HepG2 (cell line): ENCODE measurements at regions not wholly inside any gene's neighbourhood (a gene's known extent, or its start where the extent isn't known, plus 50 kb on each side); places are given as distances from the start of the nearest gene placed in this dataset.

ENCODE experiments used
- ATAC-seq: fragments of 200-7000 bp; cut with Tn5 transposase; 3 replicates; pipeline ENCODE4 v1.9.1; 2020; ENCODE audit warnings: mild to moderate bottlenecking, moderate library complexity
- BruUV-seq: library from RNA; stranded (reverse); fragments of 400-500 nt; replicated peaks from 2 replicates; lab custom pipeline; 2021; lab: Mats Ljungman, UMichigan
- CTCF ChIA-PET: fragments of 300-600 bp; formaldehyde crosslinking; extraction: SDS; loops from one replicate; lab custom pipeline; 2021; ENCODE audit warnings: low total read pairs, inconsistent platforms, low intra/inter-chr PET ratio; lab: Yijun Ruan, JAX
- POLR2A ChIA-PET: fragments of 350-600 bp; sonication (Branson Sonifier 250); formaldehyde crosslinking; loops from one replicate; lab custom pipeline; 2020; ENCODE audit warnings: antibody characterized with exemption, inconsistent platforms; lab: Yijun Ruan, JAX
- DNase-seq: peaks from one replicate; pipeline ENCODE4 v3.0.0-alpha.2; 2015; ENCODE audit warnings: low spot score
- FAIRE-seq: peaks from 3 replicates; lab custom pipeline; 2011; peaks lifted over from hg19 to GRCh38; lab: Jason Lieb, UNC
- H2AFZ ChIP-seq: one replicate; pipeline ENCODE4 v1.6.1; 2011; ENCODE audit warnings: low read length, inconsistent platforms
- H3K27ac ChIP-seq: fragments of 300-600 bp; 3 replicates; pipeline ENCODE4 v1.8.0; 2011; ENCODE audit warnings: mixed run types, mild to moderate bottlenecking, mixed read lengths, low read length, inconsistent platforms; ENCODE audit not compliant: insufficient read depth; ENCODE audit errors: extremely low read length
- H3K27me3 ChIP-seq, 2 experiments: fragments of 200-600 bp in 1 of 2; 2 replicates in 1 of 2; 3 replicates in 1 of 2; pipeline versions ENCODE4 v1.6.0 to v1.8.0; 2011; ENCODE audit warnings: low read length in 2 of 2, mild to moderate bottlenecking in 2 of 2, moderate library complexity in 2 of 2, inconsistent platforms in 1 of 2; ENCODE audit not compliant: insufficient read depth in 2 of 2, control insufficient read depth in 1 of 2
- H3K36me3 ChIP-seq, 2 experiments: fragments of 200-600 bp in 1 of 2; replicated peaks in 1 of 2; 2 replicates in 1 of 2; 3 replicates in 1 of 2; pipeline versions ENCODE4 v1.5.1 to v1.8.0; 2011; ENCODE audit warnings: low read length in 2 of 2, inconsistent platforms in 1 of 2; ENCODE audit not compliant: insufficient read depth in 2 of 2, control insufficient read depth in 1 of 2
- H3K4me1 ChIP-seq: 2 replicates; pipeline ENCODE4 v1.5.1; 2012; ENCODE audit warnings: low read length, inconsistent platforms; ENCODE audit not compliant: insufficient read depth
- H3K4me2 ChIP-seq: 2 replicates; pipeline ENCODE4 v1.6.0; 2011; ENCODE audit warnings: low read depth, low read length, inconsistent platforms
- H3K4me3 ChIP-seq, 3 experiments: fragments of 200-600 bp in 1 of 3; sonication (generic), shearing (Covaris generic) in 1 of 3; replicated peaks in 1 of 3; 2 replicates each; pipeline ENCODE4 v1.5.1; 2011 to 2016; ENCODE audit warnings: low read length in 3 of 3, inconsistent platforms in 2 of 3, low read depth in 2 of 3, mild to moderate bottlenecking in 2 of 3, control low read depth in 1 of 3, mixed read lengths in 1 of 3; ENCODE audit not compliant: insufficient read depth in 1 of 3
- H3K79me2 ChIP-seq: one replicate; pipeline ENCODE4 v1.6.1; 2011; ENCODE audit warnings: low read length, inconsistent platforms; ENCODE audit not compliant: insufficient read depth
- H3K9ac ChIP-seq: 2 replicates; pipeline ENCODE4 v1.6.0; 2011; ENCODE audit warnings: mild to moderate bottlenecking, low read depth, low read length, inconsistent platforms; ENCODE audit not compliant: insufficient read depth
- H3K9me3 ChIP-seq: 2 replicates; pipeline ENCODE4 v1.5.1; 2012; ENCODE audit warnings: mild to moderate bottlenecking, low read length
- H4K20me1 ChIP-seq: 2 replicates; pipeline ENCODE4 v1.6.0; 2011; ENCODE audit warnings: inconsistent platforms, mild to moderate bottlenecking, low read length, moderate library complexity; ENCODE audit not compliant: insufficient read depth
- AGO1 ChIP-seq: fragments of 200-400 bp; formaldehyde crosslinking; IDR thresholded peaks from 2 replicates; pipeline ENCODE4 v1.6.1; 2017; ENCODE audit warnings: mild to moderate bottlenecking, low read depth, low read length, moderate library complexity; ENCODE audit not compliant: poor library complexity, severe bottlenecking
- ARHGAP35 ChIP-seq: sonication (generic); formaldehyde crosslinking; IDR thresholded peaks from 2 replicates; pipeline ENCODE4 v1.9.0; 2022; ENCODE audit warnings: mild to moderate bottlenecking, inconsistent platforms, moderate library complexity, missing genetic modification reagents, borderline replicate concordance
- ETV5 ChIP-seq: IDR thresholded peaks from 2 replicates; pipeline ENCODE4 v1.6.1; 2018; ENCODE audit warnings: missing biosample characterization, missing genetic modification reagents, inconsistent platforms, borderline replicate concordance
- FOXM1 ChIP-seq: sonication (generic); formaldehyde crosslinking; IDR thresholded peaks from 2 replicates; pipeline ENCODE4 v1.5.0; 2020; ENCODE audit warnings: missing genetic modification reagents
- KDM1A ChIP-seq: IDR thresholded peaks from 2 replicates; pipeline ENCODE4 v1.6.1; 2016; ENCODE audit warnings: missing compliant biosample characterization
- MLLT10 ChIP-seq: sonication (generic); formaldehyde crosslinking; IDR thresholded peaks from 2 replicates; pipeline ENCODE4 v1.4.0; 2020; ENCODE audit warnings: missing genetic modification reagents
- NFRKB ChIP-seq: fragments of 450-650 bp; IDR thresholded peaks from 2 replicates; pipeline ENCODE4 v1.6.1; 2017
- REPIN1 ChIP-seq: sonication (generic); formaldehyde crosslinking; IDR thresholded peaks from 2 replicates; pipeline ENCODE4 v1.8.0; 2022; ENCODE audit warnings: missing genetic modification reagents, low read depth, mild to moderate bottlenecking, borderline replicate concordance
- RFX1 ChIP-seq: fragments of 450-650 bp; IDR thresholded peaks from 2 replicates; pipeline ENCODE4 v1.6.1; 2017
- RXRB ChIP-seq: IDR thresholded peaks from 2 replicates; pipeline ENCODE4 v1.6.1; 2016; ENCODE audit warnings: borderline replicate concordance, missing genetic modification reagents, missing compliant biosample characterization
- SNAPC2 ChIP-seq: sonication (generic); formaldehyde crosslinking; IDR thresholded peaks from 2 replicates; pipeline ENCODE4 v1.8.1; 2022; ENCODE audit warnings: mild to moderate bottlenecking, missing genetic modification reagents
- SRSF4 ChIP-seq: fragments of 200-400 bp; formaldehyde crosslinking; IDR thresholded peaks from one replicate; pipeline ENCODE4 v1.6.1; 2018; ENCODE audit warnings: mild to moderate bottlenecking, low read depth, low read length, moderate library complexity; ENCODE audit not compliant: poor library complexity, severe bottlenecking
- ZNF354B ChIP-seq: sonication (generic); formaldehyde crosslinking; IDR thresholded peaks from 2 replicates; pipeline ENCODE4 v1.8.0; 2022; ENCODE audit warnings: mild to moderate bottlenecking, missing genetic modification reagents
- ZNF432 ChIP-seq: sonication (generic); formaldehyde crosslinking; IDR thresholded peaks from 2 replicates; pipeline ENCODE4 v1.5.0; 2020; ENCODE audit warnings: missing genetic modification reagents, mild to moderate bottlenecking, borderline replicate concordance
- ZNF546 ChIP-seq: sonication (generic); formaldehyde crosslinking; conservative IDR thresholded peaks from 2 replicates; pipeline ENCODE4 v1.8.1; 2023; ENCODE audit warnings: mild to moderate bottlenecking, missing genetic modification reagents
- ZNF563 ChIP-seq: sonication (generic); formaldehyde crosslinking; IDR thresholded peaks from 2 replicates; pipeline ENCODE4 v1.8.0; 2022; ENCODE audit warnings: mild to moderate bottlenecking, moderate library complexity, missing genetic modification reagents
- WGBS: methylation state at CpG from one replicate; pipeline ENCODE4 v1.1.6; 2017; ENCODE audit warnings: low lambda C conversion rate; 5-methylcytosine and 5-hydroxymethylcytosine counted together
- in situ Hi-C: cut with HindIII; loops from 2 replicates; pipeline ENCODE4 v1.10.0; 2017; ENCODE audit warnings: low pct_unique_long_range_greater_than_20kb; ENCODE audit not compliant: extremely low pct_ligation_motif_present
- intact Hi-C: fragments of 100-400 bp; cut with micrococcal nuclease; formaldehyde crosslinking; loops from one replicate; pipeline ENCODE4 v1.10.0; 2022; ENCODE audit not compliant: unreplicated experiment
- TF ChIP-seq, protein P1 (sequence below): sonication (generic); formaldehyde crosslinking; IDR thresholded peaks from 2 replicates; pipeline ENCODE4 v1.5.0; 2020; ENCODE audit warnings: missing genetic modification reagents
- TF ChIP-seq, protein P2 (sequence below): sonication (generic); formaldehyde crosslinking; IDR thresholded peaks from 2 replicates; pipeline ENCODE4 v1.5.0; 2020; ENCODE audit warnings: missing genetic modification reagents, mild to moderate bottlenecking, borderline replicate concordance
- TF ChIP-seq, protein P3 (sequence below): sonication (generic); formaldehyde crosslinking; IDR thresholded peaks from 2 replicates; pipeline ENCODE4 v1.4.0; 2020; ENCODE audit warnings: missing genetic modification reagents

DNA sequence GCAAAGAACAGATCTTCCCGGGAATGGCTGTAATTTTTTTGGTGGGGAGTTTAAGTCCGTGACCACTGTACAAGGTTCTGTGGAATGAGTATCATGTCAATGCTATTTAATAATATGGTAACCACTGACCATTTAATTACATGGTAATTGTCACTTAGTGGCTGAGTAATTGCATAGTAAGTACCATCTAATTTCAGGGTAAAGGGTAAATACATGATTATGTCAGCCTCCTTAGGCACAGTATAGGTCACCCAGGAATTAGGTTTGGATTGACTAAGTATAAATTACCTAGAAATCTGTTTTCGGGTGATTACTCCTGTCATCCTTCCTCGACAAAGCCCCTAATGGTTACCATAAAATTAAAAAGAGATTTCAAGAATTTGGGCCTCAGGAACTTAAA, 120.1 kb upstream of the AGBL1 start:
- in situ Hi-C loops: no loop called here
- Histone ChIP-seq H3K27ac (no peak overlapping the region), H3K79me2 (no peaks in the 10 kb centered on the region), H3K4me2 (no peak overlapping the region), H3K9me3 (no peaks in the 10 kb centered on the region), H3K4me3 (no peak overlapping the region), H3K36me3 (no peaks in the 10 kb centered on the region), H4K20me1 (no peaks in the 10 kb centered on the region), H3K9ac (no peak overlapping the region), H3K4me1 (no peaks in the 10 kb centered on the region), H2AFZ (no peak overlapping the region), H3K27me3 (no peaks in the 10 kb centered on the region)
- no TSS peak for BruUV-seq
- no peak for FAIRE-seq
- TF ChIP-seq ZNF354B (CRISPR knock-in tag) (no peak), RFX1 (no peak), ARHGAP35 (no peak)
- no peak for DNase-seq
- ChIA-PET POLR2A (no interaction called here), CTCF (no interaction called here)
- intact Hi-C loops: no loop called here
- WGBS: 22% methylated on average over 4 of the region's 4 CpGs
- no peak for ATAC-seq

GRCh38 chr15:85960381-85960780, 119.3 kb upstream of the AGBL1 start:
- FAIRE-seq (no peak), ATAC-seq (no peak), DNase-seq (no peak)
- BruUV-seq: no TSS peak
- Histone ChIP-seq H3K4me2 (no peak overlapping the region), H3K9ac (no peak overlapping the region), H4K20me1 (no peaks in the 10 kb centered on the region), H3K79me2 (no peaks in the 10 kb centered on the region), H3K4me3 (no peak overlapping the region), H3K27me3 (no peaks in the 10 kb centered on the region), H3K27ac (no peak overlapping the region), H3K36me3 (no peaks in the 10 kb centered on the region), H3K4me1 (no peaks in the 10 kb centered on the region), H3K9me3 (no peaks in the 10 kb centered on the region), H2AFZ (no peak overlapping the region)
- 45% methylated on average over 2 of the region's 2 CpGs for WGBS
- in situ Hi-C loops (no loop called here), intact Hi-C loops (no loop called here)
- POLR2A ChIA-PET: no interaction called here
- CTCF ChIA-PET: no interaction called here
- TF ChIP-seq SNAPC2 (CRISPR knock-in tag) (no peak), ZNF546 (CRISPR knock-in tag) (no peak), ETV5 (CRISPR knock-in tag) (no peak), KDM1A (CRISPR knock-in tag) (no peak), ZNF432 (CRISPR knock-in tag) (no peak), RXRB (CRISPR knock-in tag) (no peak), MLLT10 (CRISPR knock-in tag) (no peak), REPIN1 (CRISPR knock-in tag) (no peak), ZNF563 (CRISPR knock-in tag) (no peak), NFRKB (no peak), SRSF4 (no peak), FOXM1 (CRISPR knock-in tag) (no peak), AGO1 (no peak)
- TF ChIP-seq, protein P1, sequence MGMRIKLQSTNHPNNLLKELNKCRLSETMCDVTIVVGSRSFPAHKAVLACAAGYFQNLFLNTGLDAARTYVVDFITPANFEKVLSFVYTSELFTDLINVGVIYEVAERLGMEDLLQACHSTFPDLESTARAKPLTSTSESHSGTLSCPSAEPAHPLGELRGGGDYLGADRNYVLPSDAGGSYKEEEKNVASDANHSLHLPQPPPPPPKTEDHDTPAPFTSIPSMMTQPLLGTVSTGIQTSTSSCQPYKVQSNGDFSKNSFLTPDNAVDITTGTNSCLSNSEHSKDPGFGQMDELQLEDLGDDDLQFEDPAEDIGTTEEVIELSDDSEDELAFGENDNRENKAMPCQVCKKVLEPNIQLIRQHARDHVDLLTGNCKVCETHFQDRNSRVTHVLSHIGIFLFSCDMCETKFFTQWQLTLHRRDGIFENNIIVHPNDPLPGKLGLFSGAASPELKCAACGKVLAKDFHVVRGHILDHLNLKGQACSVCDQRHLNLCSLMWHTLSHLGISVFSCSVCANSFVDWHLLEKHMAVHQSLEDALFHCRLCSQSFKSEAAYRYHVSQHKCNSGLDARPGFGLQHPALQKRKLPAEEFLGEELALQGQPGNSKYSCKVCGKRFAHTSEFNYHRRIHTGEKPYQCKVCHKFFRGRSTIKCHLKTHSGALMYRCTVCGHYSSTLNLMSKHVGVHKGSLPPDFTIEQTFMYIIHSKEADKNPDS (CRISPR knock-in tag): no peak
- TF ChIP-seq, protein P2, sequence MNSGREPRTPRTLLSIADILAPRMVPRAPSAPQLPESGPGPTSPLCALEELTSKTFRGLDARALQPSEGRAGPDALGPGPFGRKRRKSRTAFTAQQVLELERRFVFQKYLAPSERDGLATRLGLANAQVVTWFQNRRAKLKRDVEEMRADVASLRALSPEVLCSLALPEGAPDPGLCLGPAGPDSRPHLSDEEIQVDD (CRISPR knock-in tag): no peak
- TF ChIP-seq, protein P3, sequence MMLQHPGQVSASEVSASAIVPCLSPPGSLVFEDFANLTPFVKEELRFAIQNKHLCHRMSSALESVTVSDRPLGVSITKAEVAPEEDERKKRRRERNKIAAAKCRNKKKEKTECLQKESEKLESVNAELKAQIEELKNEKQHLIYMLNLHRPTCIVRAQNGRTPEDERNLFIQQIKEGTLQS (CRISPR knock-in tag): no peak
